Activated CD4-positive, alpha-beta T cell treated with anti-CD3 and anti-CD28 coated beads for 24 hours (primary cell): ENCODE measurements at regions not wholly inside any gene's neighbourhood (a gene's known extent, or its start where the extent isn't known, plus 50 kb on each side); places are given as distances from the start of the nearest gene placed in this dataset.

Experiments used
- DNase-seq, 2 donors: peaks; one replicate each; pipeline ENCODE4 v3.0.0-alpha.2; 2020; ENCODE audit warnings: low read depth in 2 of 2

DNA sequence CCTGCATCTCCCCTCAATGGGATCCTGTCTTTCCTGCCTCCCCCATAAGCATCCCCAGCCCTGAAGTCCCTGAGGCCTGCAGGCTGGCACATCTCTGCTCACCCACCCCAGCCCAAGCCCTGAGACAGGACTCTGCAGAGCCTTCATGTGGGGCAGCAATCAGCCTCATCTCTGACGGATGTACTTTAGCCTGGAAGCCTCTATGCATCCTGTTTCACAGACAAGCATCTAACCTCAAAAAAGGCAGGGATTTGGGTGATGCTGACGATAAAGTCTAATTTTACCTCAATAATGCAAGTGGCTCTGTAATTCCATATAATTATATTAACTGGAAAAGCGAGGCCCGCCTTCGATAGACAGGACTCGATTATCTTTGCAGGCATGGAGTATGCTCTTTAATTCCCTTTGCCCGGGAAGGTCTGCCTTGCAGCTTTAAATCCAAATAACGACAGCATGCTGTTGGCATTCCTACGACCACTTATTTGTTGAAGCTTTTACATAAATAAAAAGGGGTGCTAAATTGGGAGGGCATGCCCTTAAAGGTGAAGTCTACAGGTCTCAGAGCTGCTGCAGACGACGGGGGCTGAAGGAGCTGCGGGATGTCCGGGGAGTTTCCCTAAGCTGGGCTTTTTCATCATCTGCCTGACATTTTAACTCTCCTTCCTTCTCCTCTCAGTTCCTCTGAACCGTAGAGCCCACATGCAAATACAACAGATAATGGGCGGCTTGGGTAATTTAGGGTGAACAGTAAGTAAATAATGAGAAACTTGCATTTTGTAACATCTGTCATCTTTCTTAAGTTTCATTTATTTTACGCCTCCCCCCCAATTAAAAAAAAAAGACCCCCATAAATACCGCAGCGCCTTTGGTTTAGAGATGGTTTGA lies 211.5 kb downstream of the URI1 start:
- no peak for DNase-seq

DNA sequence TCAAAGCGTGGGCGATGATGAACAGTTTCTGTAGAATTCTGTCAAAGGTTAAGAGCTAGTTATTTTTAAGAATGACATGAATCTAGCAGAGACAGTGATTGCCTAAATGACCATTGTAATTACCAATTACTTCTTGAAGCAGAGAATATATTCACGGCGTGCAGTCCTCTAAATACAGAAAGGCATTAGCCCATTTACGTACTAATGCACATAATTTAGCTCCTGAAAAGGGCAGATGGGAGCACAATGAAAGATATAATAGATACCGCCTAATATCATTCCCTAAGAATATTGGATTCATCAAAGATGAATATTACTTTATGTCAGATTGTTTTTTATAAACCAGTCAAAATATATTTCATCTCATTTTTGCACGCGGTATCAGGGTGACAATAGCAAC lies 212.4 kb downstream of the URI1 start:
- no peak for DNase-seq

DNA sequence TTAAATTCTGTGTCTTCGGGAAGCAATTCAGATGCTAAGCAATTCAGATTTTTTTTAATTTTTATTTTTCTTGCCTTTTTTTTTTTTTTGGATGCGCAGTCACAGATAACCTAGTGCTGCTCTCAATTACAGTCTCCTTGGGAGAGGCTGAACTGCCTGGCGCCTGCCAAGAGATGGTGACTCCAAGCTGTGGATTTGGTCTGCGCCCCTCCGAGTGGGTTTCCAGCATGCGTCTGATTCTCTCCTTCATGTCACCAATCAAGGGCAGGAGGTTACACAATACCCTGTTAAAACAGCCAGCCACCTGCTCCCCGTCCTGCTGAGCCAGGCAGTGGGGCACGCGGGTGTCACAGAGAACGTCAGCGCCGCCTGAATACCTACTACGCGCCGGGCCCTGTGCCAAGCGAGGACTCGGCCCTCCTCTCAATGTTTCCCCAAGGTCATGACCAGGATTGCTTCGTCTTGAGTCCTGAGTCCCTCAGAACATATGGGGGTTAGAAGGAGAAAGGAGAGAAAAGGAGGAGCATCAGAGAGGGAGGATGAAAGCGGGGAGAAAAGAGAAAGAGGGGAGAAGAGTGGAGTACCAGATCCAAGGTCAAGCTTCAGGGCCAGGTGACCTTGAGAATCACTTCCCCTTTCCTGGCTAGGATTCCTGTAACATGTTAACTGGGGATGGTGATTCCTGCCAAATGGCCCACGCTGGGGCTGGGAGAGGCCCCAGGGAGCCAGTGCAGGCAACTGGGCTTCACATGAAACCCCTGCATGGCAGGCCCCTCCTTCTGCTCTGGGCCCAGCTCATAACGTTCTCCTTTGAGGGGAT lies 213.6 kb downstream of the URI1 start:
- DNase-seq, result no peak

DNA sequence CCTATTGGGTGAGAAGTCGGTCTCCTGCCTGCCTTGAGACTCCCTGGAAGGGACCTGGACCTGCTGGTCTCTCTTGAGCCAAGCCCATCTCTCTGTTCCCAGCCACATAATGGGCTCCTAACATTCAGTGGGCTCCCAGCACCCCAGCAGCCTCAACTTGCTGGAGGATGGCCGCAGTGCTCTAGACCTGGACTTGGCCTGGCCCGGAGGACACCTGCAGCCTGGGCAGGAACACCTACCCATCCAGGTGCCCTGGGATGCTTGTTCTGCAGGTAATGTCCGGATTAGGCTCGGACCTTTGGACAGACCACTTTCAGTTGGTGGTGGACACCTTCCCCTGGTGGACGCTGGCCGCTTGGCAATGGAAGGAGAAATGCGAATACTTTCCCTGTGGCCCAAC lies 214.6 kb downstream of the URI1 start:
- no peak for DNase-seq

DNA sequence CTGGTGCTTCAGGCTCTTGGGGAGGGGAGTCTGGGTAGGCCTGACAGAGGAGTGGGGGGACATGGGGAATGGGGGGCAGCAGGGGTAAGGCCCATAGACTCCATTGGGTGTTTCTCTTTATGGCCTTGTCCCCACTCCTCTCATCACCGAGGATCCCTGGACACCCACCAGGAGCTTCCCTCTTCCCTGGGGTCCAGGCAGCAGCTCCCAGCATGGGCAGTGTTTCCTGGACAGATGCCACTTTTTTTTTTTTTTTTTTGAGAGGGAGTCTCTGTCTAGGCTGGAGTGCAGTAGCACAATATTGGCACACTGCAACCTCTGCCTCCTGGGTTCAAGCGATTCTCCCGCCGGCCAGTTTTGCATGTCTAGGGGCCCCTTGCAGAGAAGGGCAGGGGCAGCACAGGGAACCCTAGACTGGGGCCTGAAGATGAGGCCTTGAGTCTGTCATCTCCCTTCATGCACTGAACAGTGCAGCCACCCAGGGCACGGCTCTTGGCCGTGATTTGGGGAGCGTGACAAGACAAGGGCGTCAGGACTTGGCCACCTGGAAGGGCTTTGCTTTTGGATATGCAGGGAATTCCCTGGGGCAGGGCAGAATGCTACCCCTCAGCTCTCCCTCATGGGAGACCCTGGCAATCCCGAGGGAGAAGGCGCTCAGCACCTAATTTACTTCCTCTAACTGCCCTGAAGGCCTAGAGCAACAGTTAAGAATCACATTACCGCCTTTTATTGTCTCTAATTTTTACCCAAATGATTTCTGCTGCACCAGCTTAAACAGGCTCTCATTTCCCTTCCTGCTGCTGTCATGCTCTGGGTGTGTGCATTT lies 213.9 kb upstream of the ZNF536 start:
- DNase-seq, result no peak

DNA sequence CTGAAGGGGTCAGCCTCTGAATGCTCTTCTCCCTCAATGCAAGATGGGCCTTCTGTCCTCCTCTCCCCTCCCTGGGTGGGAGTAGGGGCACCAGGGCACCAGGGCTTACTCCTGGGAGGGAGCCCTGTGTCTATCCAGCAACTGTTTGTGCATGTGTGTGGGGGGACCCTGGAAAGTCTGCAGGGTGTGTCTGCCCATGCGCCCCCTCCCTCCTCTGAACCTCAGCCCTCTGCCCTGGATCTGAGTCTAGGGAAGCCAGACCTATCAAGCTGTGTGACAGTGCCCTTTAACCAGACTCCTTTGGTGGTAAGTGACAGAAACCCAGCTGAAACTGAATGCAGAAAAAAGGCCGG lies 213.3 kb upstream of the ZNF536 start:
- no peak for DNase-seq

DNA sequence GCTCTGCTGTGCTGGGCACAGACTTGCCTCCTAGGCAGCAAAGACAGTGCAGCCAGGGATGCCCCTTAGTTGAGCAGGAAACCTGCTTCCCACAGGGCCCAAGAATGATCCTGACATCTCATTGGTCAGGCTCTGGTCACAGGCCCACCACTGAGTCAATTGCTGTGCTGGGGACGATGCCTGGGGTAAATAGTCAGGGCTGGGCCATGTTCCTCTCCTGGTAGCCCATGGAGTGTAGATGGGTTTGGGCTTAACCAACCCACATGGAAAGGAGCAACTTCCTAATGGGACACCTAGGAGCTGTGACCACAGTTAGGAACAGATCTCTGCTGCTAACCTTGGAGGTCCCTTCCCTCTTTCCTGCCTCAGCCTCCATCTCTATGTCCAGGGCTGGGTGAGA lies 212.5 kb upstream of the ZNF536 start:
- no peak for DNase-seq

DNA sequence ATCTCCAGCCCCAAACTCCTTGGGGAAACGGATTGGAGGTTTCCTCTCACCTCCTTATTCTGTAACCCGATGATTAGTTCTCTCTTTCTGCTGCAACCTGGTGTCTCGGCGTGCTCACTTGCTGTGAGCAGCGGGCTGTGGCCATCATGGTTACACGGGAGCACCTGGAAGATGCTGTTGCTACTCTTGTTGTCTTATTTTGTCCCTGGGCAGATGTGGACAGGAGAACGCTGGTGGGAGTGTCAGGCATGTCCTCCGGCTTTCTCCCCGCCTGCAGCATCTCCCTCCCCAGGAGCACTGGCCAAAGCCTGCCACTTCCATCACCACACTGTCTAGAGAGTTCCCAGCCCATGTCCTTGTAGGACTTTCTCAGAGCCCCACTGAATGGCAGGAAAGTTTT lies 211.8 kb upstream of the ZNF536 start:
- DNase-seq, result no peak

DNA sequence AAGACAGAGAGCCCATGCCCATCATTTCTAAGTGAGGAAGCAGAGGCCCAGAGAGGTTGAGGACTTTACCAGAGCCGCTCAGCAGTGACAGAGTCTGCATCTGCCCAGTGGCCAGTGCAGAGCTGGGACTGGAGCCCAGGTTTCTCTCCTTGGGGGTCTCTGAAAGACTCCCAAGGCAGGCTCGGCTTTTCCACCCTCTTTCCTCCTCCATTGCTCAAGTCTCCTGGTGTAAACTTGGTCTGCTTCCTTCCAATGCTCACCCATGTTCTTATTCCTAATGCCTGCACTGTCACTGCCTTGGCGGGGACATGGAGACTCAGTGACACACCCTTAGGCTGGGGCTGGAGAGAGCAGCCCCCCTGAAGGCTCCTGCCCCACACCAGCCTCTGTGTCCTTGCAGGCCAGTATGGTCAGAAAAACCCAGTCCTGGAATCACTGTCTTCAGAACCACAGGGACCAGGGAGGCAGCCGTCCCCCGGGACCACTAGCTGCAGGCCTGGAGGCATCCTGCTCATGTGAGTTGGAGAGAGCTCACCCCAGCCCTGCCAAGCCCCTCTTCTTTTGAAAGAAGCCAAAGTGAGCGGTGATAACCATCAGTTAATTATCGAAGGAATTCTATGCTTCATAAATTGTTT lies 211.0 kb upstream of the ZNF536 start:
- DNase-seq, result no peak

DNA sequence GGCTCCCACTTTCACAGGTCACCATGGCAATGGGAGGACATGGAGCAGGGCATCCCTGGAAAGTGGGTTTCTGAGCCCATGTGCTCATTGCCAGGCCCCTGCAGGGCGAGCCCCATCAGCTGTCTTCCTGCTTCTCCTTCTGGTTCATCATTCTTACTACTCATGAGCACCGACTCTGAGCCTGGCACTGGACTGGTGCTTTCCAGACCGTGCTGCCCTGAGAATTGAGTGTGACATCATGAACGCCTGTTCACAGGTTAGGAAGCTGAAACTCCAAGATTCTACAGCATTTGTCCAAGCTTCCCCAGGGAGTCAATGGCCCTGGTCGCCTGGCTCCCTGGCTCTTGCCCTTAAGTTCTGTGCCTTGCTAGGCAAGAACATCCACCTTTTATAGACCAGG lies 210.4 kb upstream of the ZNF536 start:
- no peak for DNase-seq

DNA sequence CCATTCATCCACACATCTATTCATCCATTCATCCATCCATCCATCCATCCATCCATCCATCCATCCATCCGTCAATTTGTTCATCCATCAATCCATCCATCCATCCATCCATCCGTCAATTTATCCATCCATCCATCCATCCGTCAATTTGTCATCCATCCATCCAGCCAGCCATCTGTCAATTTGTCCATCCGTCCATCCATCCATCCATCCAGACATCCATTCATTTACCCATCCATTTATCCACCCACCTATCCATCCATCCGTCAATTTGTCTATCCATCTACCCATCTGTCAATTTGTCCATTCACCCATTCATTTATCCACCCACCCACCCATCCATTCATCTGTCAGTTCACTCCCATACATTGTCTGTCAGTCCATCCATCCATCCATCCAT lies 209.5 kb upstream of the ZNF536 start:
- no peak for DNase-seq

DNA sequence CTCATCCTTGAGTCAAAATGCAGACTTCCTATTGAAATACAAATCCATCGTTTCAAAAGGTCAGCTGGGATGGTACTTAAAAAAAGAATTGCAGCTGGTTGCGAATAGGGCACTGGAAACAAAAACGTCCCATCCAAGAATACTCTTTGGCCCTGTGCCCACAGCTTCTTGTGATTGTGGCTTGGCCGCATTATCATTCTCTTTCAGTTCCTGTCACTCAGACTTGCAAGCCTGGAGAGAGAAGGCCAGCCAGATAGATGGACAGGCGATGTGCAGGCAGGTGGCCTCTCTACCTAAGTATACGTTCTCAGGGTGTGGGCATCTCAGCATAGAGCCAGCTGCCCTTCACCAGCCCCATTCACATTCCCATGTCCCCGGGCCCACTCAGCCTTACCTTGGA lies 208.5 kb upstream of the ZNF536 start:
- DNase-seq, result no peak

DNA sequence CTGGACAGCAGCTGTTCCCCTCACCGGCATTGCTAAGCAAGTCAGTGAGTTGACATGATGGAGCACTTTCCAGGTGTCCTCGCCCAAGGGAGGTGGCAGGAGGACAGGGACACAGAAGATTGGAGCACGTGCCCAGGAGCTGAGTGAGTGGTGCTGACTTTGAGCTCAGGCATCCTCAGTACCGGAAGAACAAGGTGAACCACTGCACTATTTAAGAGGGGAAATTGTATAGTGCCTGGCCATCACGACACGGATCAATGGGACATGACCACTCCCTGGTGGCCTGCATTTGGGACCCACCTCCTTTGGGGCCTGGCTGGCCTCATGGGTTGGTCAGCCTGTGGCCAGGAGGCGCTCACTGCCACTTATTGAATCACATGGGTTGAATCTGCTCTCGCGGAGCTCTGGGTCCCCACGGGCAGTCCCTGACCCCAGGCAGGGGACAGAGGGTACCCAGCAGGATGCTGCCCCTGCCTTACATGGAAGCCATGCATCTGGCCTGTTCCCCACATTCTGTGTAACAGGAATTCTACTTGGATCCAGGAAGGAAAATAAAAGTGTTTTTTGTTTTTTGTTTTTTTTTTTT lies 206.9 kb upstream of the ZNF536 start:
- DNase-seq, result no peak

DNA sequence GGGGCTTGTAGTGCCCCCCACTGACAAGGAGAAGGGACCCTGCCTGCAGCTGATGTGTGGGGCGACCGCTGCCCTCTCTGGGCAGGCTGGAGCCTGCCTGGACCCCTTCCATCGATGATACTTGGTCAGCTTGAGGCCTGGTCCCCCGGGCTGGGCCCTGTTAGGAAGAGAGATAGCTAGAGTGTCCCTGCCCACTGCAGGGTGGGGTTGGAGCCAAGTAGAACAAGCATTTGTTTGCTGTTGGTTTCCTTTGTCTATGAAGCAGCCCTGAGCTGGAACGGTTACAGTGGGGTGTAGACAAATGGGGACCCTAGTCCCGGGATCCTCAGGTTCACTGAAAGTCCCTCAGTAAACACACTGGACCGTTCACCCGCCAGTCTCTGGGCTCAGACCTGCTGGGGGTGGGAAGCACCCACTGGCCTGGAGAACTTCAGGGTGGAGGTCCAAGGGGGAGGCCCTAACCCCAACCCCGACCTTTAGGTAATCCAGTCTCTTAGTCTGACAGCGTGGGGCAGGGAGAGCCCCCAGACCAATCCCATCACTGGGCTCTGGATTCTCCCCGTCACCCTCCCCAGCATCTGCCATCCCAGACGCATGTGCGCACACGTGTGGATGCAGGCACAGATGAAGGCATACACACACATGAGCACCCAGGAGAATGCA lies 204.8 kb upstream of the ZNF536 start:
- DNase-seq, result no peak

DNA sequence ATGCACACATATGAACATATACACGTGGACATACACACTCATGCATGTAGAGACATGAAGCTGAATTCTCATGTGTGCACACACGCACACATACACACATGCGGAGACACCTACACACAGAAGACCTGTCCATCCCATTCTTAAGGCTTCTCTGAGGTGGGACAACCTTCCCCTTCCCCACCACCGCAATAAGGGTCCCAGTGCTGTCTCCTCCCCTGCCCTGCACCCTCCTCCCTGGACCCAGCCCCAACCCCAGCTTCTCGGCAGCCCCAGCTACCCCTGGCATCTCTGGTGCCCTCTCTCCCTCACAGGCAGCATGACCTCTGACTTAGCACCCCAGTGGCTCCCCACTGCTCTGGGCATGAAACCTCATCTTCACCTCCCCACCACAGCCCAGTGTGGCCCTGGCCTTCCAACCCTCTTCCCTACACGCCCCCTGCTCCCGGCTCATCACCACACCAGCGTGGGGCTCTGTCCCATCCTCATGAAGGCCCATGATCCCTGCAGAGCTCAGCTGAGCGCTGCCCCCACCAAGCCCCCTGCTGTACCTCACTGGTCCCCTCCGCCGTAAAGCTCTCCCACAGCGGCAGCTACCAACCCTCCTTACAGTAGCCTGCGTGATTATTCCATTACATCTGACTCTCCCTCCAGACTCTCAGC lies 204.1 kb upstream of the ZNF536 start:
- DNase-seq, result no peak

DNA sequence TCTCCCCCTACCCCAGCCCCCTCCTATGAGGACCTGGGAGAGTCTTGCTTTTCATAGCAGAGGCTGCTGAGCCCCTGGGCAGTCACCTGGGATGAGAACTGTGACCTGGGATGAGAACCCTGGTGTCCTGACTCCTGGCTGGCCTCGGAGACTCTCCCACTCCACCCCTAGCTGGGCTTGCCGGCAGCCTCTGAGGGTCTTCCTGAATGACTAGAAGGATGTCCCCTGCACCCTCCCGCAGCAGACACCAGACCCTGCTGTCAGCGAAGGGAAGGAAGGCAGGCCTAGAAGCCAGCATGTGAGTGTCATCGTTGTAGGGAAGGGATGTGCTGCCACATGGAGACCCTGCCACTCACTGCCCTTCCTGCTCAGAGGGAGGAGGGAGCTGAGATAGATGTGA lies 203.4 kb upstream of the ZNF536 start:
- DNase-seq, result no peak

DNA sequence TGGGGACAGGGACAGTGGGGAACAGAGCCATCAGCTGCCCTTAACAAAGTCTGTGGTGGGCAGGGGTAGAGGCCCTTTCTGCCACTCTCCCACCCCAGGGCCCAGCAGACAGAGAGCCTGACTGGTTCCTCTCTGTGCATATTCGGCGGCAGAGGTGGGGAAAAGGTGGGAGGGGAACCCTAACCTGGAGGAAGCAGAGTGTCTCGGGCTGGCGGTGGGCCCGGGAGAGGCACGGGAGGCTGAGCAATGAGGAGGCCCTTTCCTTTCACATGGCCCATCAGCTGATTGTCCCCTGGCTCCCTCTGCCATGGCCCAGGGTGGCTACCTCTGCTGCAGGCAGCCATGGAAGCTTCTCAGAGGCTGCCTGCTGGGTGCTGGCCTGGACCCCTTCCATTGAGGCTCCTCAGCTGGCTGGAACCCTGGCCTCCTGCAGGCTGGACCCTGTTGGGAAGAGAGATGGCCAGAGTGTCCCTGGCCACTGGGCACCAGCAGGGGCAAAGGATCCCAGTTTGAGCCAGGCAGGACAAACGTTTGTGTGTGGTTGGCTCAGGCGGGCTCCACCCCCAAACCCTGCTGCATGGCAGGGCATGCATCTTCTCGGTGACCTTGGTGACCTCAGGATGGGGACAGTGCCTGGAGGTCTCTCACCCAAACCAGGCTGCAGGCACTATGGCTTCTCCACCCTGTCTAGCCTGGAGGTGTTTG lies 202.8 kb upstream of the ZNF536 start:
- no peak for DNase-seq

DNA sequence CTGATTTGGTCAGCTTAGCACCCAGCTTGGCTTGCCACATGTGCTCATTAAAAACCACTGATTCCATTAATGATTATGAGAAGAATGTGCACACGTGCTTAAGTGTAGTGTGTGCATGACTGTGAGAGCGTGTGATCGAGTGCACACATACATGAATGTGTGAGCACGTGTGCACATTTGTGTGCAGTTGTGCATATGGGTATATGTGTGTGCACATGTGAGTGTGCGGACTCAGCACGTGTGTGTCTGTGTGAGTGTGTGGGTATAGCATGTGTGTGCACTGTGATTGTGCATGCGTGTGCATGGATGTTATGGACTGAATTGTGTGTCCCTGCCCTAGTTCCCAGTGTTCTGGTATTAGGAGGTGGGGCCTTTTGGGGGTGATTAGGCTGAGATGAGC lies 202.1 kb upstream of the ZNF536 start:
- DNase-seq, result no peak

DNA sequence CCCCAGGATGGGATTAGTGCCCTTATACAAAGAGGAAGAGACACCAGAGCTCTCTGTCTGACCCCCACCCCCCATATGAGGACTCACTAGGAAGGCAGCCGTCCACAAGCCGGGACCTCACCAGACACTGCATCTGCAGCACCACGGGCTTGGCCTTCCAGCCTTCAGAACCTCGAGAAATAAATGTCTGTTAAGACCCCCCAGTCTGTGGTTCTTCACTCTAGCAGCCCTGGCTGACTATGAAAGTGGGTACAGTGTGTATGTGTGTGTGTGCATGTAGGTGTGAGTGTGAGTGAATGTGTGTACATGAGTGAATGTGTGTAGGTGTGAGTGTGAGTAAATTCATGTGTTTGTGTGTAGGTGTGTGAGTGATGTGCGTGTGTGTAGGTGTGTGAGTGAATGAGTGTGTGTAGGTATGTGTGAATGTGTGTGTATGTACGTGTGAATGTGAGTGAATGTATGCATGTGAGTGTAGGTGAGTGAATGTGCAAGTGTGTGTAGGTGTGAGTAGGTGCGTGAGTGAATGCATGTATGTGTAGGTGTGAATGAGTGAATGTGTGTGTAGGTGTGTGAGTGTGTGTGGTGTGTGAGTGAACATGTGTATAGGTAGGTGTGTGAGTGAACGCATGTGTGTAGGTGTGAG lies 201.6 kb upstream of the ZNF536 start:
- DNase-seq, result no peak
